GM21381 (cell line): ENCODE measurements at regions not wholly inside any gene's neighbourhood (a gene's known extent, or its start where the extent isn't known, plus 50 kb on each side); places are given as distances from the start of the nearest gene placed in this dataset.

Experiments
- ATAC-seq: cut with Tn5 transposase; IDR thresholded peaks from one replicate; pipeline ENCODE4 v1.9.1; 2021; ENCODE audit warnings: mild to moderate bottlenecking, moderate library complexity; ENCODE audit not compliant: unreplicated experiment

DNA sequence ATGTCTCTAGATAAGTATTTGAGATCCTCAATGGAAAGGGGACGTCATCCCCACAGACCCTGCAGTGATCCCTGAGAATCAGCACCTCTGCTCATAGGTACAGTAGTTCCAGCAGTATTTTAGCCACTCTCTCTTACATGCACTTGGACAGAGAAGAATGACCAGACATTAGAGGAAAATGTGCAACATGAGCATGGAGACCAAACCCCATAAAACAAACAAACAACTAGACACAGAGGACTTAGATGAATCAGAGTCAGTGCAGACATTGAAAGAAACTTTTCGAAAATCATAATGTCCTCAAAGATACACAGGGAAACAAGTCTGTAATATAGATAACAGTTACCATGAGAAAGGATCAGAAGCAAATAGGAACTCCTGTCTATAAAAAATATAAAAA lies 108.2 kb downstream of the LYPLAL1 start:
- no peak for ATAC-seq

GRCh38 chr1:219279017-219279770 lies 105.5 kb downstream of the LYPLAL1 start:
- no peak for ATAC-seq

- no peak for ATAC-seq
These were observed 104.6 kb downstream of the LYPLAL1 start for GRCh38 chr1:219278288-219278687.

DNA sequence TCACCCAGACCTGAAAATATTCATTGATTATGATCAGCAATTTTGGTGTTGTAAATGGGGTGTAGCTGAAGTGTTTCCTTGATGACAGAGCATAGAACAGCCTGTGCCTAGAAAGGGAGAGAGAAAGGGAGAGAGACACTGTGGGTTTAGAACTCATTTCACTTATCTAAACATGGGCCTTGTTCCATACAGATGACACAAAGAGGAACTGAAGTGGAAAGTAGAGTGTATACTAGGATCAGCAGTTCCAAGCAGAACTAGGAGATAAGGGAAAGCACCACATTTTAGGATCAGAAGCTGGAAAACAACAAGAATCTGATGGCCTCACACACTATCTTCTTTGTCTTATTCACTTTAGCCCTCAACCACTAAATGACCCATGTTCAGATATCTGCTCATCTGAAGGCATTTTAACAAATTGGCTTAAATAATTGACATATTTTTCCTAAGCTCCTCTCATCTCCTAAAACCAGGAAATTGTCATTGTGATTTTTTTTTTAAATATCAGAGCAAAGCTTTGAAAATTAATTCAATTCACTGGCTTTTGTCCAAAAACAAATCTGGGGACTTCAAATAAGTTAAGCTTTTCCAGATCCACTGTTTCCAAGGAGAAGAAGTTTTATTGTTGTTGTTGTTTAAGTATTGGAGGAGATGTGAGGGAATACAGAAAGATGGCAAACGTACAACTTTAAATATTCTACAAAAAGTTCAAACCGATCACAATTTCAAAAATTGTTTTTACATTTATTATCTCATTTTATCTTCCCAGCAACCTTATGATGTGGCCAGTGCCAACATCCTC lies 103.8 kb downstream of the LYPLAL1 start:
- ATAC-seq = no peak

GRCh38 chr1:219276049-219276738 lies 102.5 kb downstream of the LYPLAL1 start:
- ATAC-seq = no peak

DNA sequence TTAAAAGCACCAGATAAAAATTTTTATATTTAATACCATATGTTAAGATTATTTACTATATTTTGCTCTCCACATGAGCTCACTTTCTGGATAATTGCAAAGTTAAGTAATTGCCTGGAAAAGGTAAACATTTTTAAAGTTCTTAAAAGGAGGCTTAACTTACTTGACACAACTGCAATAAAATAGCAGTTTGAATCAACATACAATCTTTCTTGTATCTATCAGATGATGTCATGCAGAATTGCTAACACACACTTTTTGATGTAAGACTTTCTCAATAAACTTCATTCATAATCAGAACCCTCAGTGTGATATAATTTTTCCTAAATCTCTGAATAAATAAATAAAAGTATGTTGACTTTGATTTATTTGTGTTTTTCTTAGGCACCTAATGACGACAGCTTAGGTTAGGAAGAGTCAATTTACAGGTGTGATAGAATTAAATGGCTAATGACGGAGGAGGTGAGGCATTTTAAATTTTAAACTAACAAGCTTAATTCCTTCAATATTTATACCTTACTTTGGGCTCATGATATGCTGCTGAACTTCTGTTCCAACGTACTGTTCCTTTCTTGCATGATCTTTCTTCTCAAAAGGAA lies 99.5 kb downstream of the LYPLAL1 start:
- ATAC-seq = no peak

- ATAC-seq = no peak
These were observed 98.3 kb downstream of the LYPLAL1 start for GRCh38 chr1:219271818-219272535.

DNA sequence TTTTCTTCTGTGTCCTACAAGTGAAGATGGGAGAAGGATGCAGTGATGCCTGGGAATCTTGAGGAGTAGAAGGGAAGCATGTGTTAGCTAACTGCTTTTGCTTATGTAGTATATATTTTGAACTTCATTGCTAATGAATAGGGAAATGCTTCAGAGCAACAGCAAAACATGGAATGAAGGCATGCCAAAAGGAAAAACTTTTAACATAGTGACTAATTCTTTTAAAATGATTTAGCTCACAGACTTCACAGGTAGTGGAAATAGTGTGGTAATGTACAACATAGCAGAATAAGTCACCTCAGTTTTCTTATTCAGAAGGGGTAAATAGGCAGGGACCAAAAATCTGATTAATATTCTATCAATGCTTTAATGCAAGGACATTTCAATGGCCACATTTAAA lies 95.5 kb downstream of the LYPLAL1 start:
- no peak for ATAC-seq

DNA sequence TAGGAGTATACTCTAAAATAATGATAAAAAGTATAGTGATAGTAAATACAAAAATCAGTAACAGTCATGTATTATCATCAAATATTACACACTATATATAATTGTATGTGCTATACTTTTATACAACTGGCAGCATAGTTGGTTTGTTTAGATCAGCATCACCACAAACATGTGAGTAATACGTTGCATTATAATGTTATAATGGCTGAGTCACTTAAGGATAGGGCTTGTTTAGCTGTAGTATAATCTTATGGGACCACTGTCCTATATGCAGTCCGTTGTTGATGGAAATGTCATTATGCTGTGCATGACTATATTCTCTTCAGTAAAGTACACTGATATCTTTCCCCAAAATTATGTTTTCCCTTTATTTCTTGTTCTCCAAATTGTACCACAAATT lies 92.8 kb downstream of the LYPLAL1 start:
- no peak for ATAC-seq

DNA sequence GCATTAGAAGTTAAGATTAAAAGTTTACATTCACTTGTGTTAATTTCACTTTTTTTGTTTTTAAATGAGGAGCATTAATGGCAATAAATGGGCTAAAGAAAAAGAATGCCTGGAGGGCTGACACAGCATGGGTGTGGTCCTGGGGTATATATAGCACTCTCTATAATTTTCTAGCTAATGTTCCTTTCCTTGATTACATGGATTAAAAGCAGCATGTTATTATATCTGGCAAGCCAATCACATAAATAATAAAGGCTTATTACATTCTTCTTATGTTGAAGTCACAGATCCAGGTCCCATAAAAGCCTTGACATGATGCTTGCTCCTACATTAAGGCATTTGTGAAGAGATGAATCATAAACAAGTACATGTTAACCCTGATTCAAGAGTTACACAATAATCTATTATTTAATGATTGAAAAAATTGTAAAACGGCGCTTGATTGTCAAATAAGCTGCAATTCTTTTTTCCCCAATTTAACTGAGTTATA lies 91.4 kb downstream of the LYPLAL1 start:
- ATAC-seq = no peak

- ATAC-seq = no peak
These were observed 90.9 kb downstream of the LYPLAL1 start for GRCh38 chr1:219264561-219264960.
